Vagina (tissue), 2 donors: ENCODE measurements at regions not wholly inside any gene's neighbourhood (a gene's known extent, or its start where the extent isn't known, plus 50 kb on each side); places are given as distances from the start of the nearest gene placed in this dataset.

ENCODE experiments used
- DNase-seq, 2 donors: peaks; one replicate each; pipeline ENCODE4 v3.0.0-alpha.2; 2017; ENCODE audit errors: extremely low spot score in 2 of 2
- H3K27ac ChIP-seq: fragments of 200-600 bp; sonication (generic); one replicate; pipeline ENCODE4 v1.5.1; 2019
- H3K27me3 ChIP-seq: fragments of 200-600 bp; sonication (generic); one replicate; pipeline ENCODE4 v1.5.1; 2019
- H3K36me3 ChIP-seq, 2 donors: fragments of 200-600 bp; sonication (generic); one replicate each; pipeline ENCODE4 v1.5.1; 2017 to 2019
- H3K4me1 ChIP-seq: fragments of 200-600 bp; sonication (generic); one replicate; pipeline ENCODE4 v1.5.1; 2019
- H3K4me3 ChIP-seq, 2 donors: fragments of 200-600 bp; sonication (generic); 1 replicate in 1 of 2; 2 replicates in 1 of 2; pipeline ENCODE4 v1.5.1; 2016 to 2019
- H3K9me3 ChIP-seq: fragments of 200-600 bp; sonication (generic); one replicate; pipeline ENCODE4 v1.5.1; 2019
- CTCF ChIP-seq, 3 experiments: fragments of 450-650 bp in 2 of 3; fragments of 200-600 bp in 1 of 3; sonication (generic) in 1 of 3; IDR thresholded peaks; one replicate each; pipeline ENCODE4 v1.5.1; 2017 to 2019; ENCODE audit warnings: antibody characterized with exemption in 3 of 3, mild to moderate bottlenecking in 2 of 3, moderate library complexity in 2 of 3
- POLR2A ChIP-seq, 2 donors: fragments of 450-650 bp; IDR thresholded peaks; one replicate each; pipeline ENCODE4 v1.6.1; 2017; ENCODE audit warnings: antibody characterized with exemption in 2 of 2, mild to moderate bottlenecking in 2 of 2, moderate library complexity in 2 of 2
- POLR2AphosphoS5 ChIP-seq, 2 donors: sonication (generic); formaldehyde crosslinking; IDR thresholded peaks; one replicate each; pipeline ENCODE4 v1.9.0; 2017; ENCODE audit warnings: antibody characterized with exemption in 2 of 2, mild to moderate bottlenecking in 2 of 2, low read depth in 1 of 2; ENCODE audit not compliant: insufficient read depth in 1 of 2
- intact Hi-C: fragments of 100-400 bp; cut with DNase I; formaldehyde crosslinking; loops from one replicate; pipeline ENCODE4 v1.15.1; 2023

GRCh38 chr16:35298460-35299243 lies 1839.2 kb downstream of the TP53TG3F start:
- peak in 1 of 2 donors; percentile 71 for DNase-seq
- Histone ChIP-seq H3K27ac (no peak overlapping the region), H3K4me1 (peaks cover 7% of the 10 kb centered on the region), H3K4me3 (no peak overlapping the region), H3K9me3 (no peaks in the 10 kb centered on the region), H3K36me3 (no peaks in the 10 kb centered on the region), H3K27me3 (no peaks in the 10 kb centered on the region)
- intact Hi-C loops = no loop called here
- TF ChIP-seq POLR2A (IDR thresholded peaks at IDR 0.05) (no peak), POLR2AphosphoS5 (IDR thresholded peaks at IDR 0.05; ENCODE audit: insufficient read depth in 1 of 2, low read depth in 1 of 2) (no peak), CTCF (IDR thresholded peaks at IDR 0.05) (no peak)

GRCh38 chr16:35302859-35303258 lies 1843.4 kb downstream of the TP53TG3F start:
- Histone ChIP-seq H3K9me3 (no peaks in the 10 kb centered on the region), H3K36me3 (no peaks in the 10 kb centered on the region), H3K4me3 (no peak overlapping the region), H3K27ac (no peak overlapping the region), H3K4me1 (peaks cover 7% of the 10 kb centered on the region), H3K27me3 (no peaks in the 10 kb centered on the region)
- TF ChIP-seq POLR2AphosphoS5 (IDR thresholded peaks at IDR 0.05; ENCODE audit: insufficient read depth in 1 of 2, low read depth in 1 of 2) = no peak
- TF ChIP-seq POLR2A (IDR thresholded peaks at IDR 0.05) = no peak
- no peak for TF ChIP-seq CTCF (IDR thresholded peaks at IDR 0.05)
- peak in 1 of 2 donors; percentile 62 for DNase-seq
- intact Hi-C loops = no loop called here

DNA sequence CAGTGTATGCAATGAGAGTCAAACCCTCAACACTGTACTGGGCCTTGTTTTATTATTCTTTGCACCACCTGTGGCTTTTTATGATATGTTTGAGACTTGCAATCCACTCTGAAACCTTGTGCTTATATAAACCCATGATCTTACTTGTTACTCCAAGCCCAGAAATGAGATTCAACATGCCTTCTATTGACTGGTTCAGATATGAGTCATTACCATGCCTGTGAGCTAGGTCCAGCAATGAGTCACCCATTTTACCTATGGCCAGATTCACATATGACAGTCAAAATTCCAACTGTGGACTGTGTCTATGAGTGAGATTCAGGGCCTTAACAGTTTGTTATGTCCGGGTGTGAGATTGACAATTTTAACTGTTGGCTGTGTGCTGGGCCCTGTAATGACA lies 1846.1 kb downstream of the TP53TG3F start:
- Histone ChIP-seq H3K4me1 (no peaks in the 10 kb centered on the region), H3K36me3 (no peaks in the 10 kb centered on the region), H3K9me3 (no peaks in the 10 kb centered on the region), H3K27me3 (no peaks in the 10 kb centered on the region), H3K4me3 (no peak overlapping the region), H3K27ac (peak overlapping the region; percentile 27)
- DNase-seq = peak in 1 of 2 donors; percentile 34
- intact Hi-C loops = no loop called here
- TF ChIP-seq POLR2AphosphoS5 (IDR thresholded peaks at IDR 0.05; ENCODE audit: insufficient read depth in 1 of 2, low read depth in 1 of 2) (peak in 1 of 2 donors; percentile 51), CTCF (IDR thresholded peaks at IDR 0.05) (no peak)

GRCh38 chr16:35306915-35307314 lies 1847.5 kb downstream of the TP53TG3F start:
- no peaks in the 10 kb centered on the region for H3K9me3 ChIP-seq
- no peak overlapping the region for H3K4me3 ChIP-seq
- no peaks in the 10 kb centered on the region for H3K27me3 ChIP-seq
- DNase-seq = peak in 1 of 2 donors; percentile 37
- H3K4me1 ChIP-seq = no peaks in the 10 kb centered on the region
- intact Hi-C loops = no loop called here
- H3K27ac ChIP-seq = no peak overlapping the region
- H3K36me3 ChIP-seq = no peaks in the 10 kb centered on the region
- TF ChIP-seq CTCF (IDR thresholded peaks at IDR 0.05) = no peak

- Histone ChIP-seq H3K36me3 (no peaks in the 10 kb centered on the region), H3K4me1 (no peaks in the 10 kb centered on the region), H3K9me3 (no peaks in the 10 kb centered on the region), H3K27ac (no peak overlapping the region), H3K27me3 (no peaks in the 10 kb centered on the region), H3K4me3 (no peak overlapping the region)
- no peak for DNase-seq
- intact Hi-C loops = no loop called here
- TF ChIP-seq POLR2A (IDR thresholded peaks at IDR 0.05) (no peak), CTCF (IDR thresholded peaks at IDR 0.05) (no peak), POLR2AphosphoS5 (IDR thresholded peaks at IDR 0.05; ENCODE audit: insufficient read depth in 1 of 2, low read depth in 1 of 2) (peak in 1 of 2 donors; percentile 35)
Observed at GRCh38 chr16:35308674-35309073, 1849.3 kb downstream of the TP53TG3F start.
